ENCODE measurements at regions not wholly inside any gene's neighbourhood (a gene's known extent, or its start where the extent isn't known, plus 50 kb on each side); places are given as distances from the start of the nearest gene placed in this dataset.

DNA sequence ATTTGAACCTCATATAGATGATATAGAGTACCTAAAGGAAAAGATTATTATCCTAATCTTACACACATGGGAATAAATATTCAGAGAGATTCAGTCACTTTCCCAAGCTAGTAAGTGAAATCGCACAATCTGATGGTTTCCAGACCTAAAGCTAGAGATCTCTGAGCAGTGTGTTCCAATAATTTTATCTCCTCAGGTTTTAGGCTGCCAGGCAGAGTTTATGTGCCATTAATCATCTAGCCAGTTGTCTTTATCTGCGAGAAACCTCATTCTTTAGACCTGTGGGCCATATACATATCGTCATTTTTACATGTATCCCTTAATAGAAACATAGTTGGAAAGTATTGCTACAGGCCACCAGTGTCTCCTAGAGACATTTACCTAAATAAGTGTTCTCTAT is 647.2 kb upstream of the STEAP1 start:
- TF ChIP-seq, protein P1, sequence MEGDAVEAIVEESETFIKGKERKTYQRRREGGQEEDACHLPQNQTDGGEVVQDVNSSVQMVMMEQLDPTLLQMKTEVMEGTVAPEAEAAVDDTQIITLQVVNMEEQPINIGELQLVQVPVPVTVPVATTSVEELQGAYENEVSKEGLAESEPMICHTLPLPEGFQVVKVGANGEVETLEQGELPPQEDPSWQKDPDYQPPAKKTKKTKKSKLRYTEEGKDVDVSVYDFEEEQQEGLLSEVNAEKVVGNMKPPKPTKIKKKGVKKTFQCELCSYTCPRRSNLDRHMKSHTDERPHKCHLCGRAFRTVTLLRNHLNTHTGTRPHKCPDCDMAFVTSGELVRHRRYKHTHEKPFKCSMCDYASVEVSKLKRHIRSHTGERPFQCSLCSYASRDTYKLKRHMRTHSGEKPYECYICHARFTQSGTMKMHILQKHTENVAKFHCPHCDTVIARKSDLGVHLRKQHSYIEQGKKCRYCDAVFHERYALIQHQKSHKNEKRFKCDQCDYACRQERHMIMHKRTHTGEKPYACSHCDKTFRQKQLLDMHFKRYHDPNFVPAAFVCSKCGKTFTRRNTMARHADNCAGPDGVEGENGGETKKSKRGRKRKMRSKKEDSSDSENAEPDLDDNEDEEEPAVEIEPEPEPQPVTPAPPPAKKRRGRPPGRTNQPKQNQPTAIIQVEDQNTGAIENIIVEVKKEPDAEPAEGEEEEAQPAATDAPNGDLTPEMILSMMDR (IDR thresholded peaks at IDR 0.05) = no peak
- no peak for TF ChIP-seq POLR2AphosphoS5 (IDR thresholded peaks at IDR 0.05)

Measured in prostate gland (tissue), 2 donors.